ENCODE measurements at regions not wholly inside any gene's neighbourhood (a gene's known extent, or its start where the extent isn't known, plus 50 kb on each side); places are given as distances from the start of the nearest gene placed in this dataset.

DNA sequence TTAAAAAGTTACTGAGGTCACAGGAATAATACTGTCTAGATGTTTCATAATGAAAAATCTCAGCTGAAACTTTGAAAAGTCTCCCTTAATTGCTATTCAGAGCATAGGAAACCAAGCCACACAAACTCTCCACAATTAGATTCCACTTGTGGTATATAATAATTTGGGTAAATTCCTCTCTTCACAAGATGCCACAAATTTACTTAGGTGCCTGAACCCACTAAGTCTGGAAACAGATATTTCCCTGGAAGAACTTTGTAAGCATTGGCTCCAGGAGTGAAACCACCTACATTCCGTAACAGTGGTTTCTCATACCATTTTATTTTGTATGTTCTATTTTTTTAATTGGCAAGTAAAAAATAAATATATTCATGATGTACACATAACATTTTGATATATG is 493.4 kb downstream of the SEMA3D start:
- no peak for TF ChIP-seq EZH2phosphoT487 (IDR thresholded peaks at IDR 0.05; ENCODE audit: borderline replicate concordance)
- no peak for TF ChIP-seq CTCF (conservative IDR thresholded peaks at IDR 0.05; ENCODE audit: low read length)
- no peaks in the 10 kb centered on the region for H3K4me1 ChIP-seq (ENCODE audit: insufficient read depth, low read length, poor library complexity, severe bottlenecking)
- H3K9ac ChIP-seq (ENCODE audit: low read depth, low read length, poor library complexity, severe bottlenecking) = no peak overlapping the region

GRCh38 chr7:84688671-84689070 is 494.1 kb upstream of the SEMA3A start:
- H3K9me3 ChIP-seq (ENCODE audit: insufficient read depth, low read depth, low read length) = no peaks in the 10 kb centered on the region
- no peak overlapping the region for H3K9ac ChIP-seq (ENCODE audit: low read depth, low read length, poor library complexity, severe bottlenecking)
- no peaks in the 10 kb centered on the region for H3K79me2 ChIP-seq (ENCODE audit: insufficient read depth, low read length)
- no peaks in the 10 kb centered on the region for H4K20me1 ChIP-seq (ENCODE audit: insufficient read depth, low read length, poor library complexity, severe bottlenecking)
- TF ChIP-seq EZH2phosphoT487 (IDR thresholded peaks at IDR 0.05; ENCODE audit: borderline replicate concordance) (no peak), CTCF (conservative IDR thresholded peaks at IDR 0.05; ENCODE audit: low read length) (no peak)
- H3K36me3 ChIP-seq (ENCODE audit: insufficient read depth, low read length) = no peaks in the 10 kb centered on the region
- H2AFZ ChIP-seq (ENCODE audit: low read length) = no peak overlapping the region
- no peaks in the 10 kb centered on the region for H3F3A ChIP-seq (ENCODE audit: low read depth)
- H3K4me1 ChIP-seq (ENCODE audit: insufficient read depth, low read length, poor library complexity, severe bottlenecking) = no peaks in the 10 kb centered on the region
- no peak overlapping the region for H3K4me3 ChIP-seq (ENCODE audit: low read length, poor library complexity, severe bottlenecking)
- H3K9me2 ChIP-seq (replicated peaks; ENCODE audit: low read depth, low read length) = no peaks in the 10 kb centered on the region
- no peaks in the 10 kb centered on the region for H3K27me3 ChIP-seq (ENCODE audit: insufficient read depth, low read length, poor library complexity, severe bottlenecking)
- no peak overlapping the region for H3K4me2 ChIP-seq (ENCODE audit: low read depth, low read length, poor library complexity, severe bottlenecking)

More for the DNA sequence above, 493.4 kb downstream of the SEMA3D start:
- Histone ChIP-seq H3K4me2 (ENCODE audit: low read depth, low read length, poor library complexity, severe bottlenecking) (no peak overlapping the region), H3K4me3 (ENCODE audit: low read length, poor library complexity, severe bottlenecking) (no peak overlapping the region), H4K20me1 (ENCODE audit: insufficient read depth, low read length, poor library complexity, severe bottlenecking) (no peaks in the 10 kb centered on the region), H3K36me3 (ENCODE audit: insufficient read depth, low read length) (no peaks in the 10 kb centered on the region), H3K27me3 (ENCODE audit: insufficient read depth, low read length, poor library complexity, severe bottlenecking) (no peaks in the 10 kb centered on the region), H2AFZ (ENCODE audit: low read length) (no peak overlapping the region), H3K79me2 (ENCODE audit: insufficient read depth, low read length) (no peaks in the 10 kb centered on the region), H3K9me2 (replicated peaks; ENCODE audit: low read depth, low read length) (no peaks in the 10 kb centered on the region), H3F3A (ENCODE audit: low read depth) (no peaks in the 10 kb centered on the region), H3K9me3 (ENCODE audit: insufficient read depth, low read depth, low read length) (no peaks in the 10 kb centered on the region)

GRCh38 chr7:84686373-84686772 is 491.8 kb upstream of the SEMA3A start:
- H3K4me1 ChIP-seq (ENCODE audit: insufficient read depth, low read length, poor library complexity, severe bottlenecking) = no peaks in the 10 kb centered on the region

More at GRCh38 chr7:84686373-84686772, 491.8 kb upstream of the SEMA3A start:
- H3K9ac ChIP-seq (ENCODE audit: low read depth, low read length, poor library complexity, severe bottlenecking) = no peak overlapping the region
- H3K9me3 ChIP-seq (ENCODE audit: insufficient read depth, low read depth, low read length) = no peaks in the 10 kb centered on the region
- TF ChIP-seq CTCF (conservative IDR thresholded peaks at IDR 0.05; ENCODE audit: low read length) (no peak), EZH2phosphoT487 (IDR thresholded peaks at IDR 0.05; ENCODE audit: borderline replicate concordance) (no peak)
- H3K9me2 ChIP-seq (replicated peaks; ENCODE audit: low read depth, low read length) = no peaks in the 10 kb centered on the region
- H3F3A ChIP-seq (ENCODE audit: low read depth) = no peaks in the 10 kb centered on the region
- H3K4me3 ChIP-seq (ENCODE audit: low read length, poor library complexity, severe bottlenecking) = no peak overlapping the region
- H4K20me1 ChIP-seq (ENCODE audit: insufficient read depth, low read length, poor library complexity, severe bottlenecking) = no peaks in the 10 kb centered on the region
- no peak overlapping the region for H3K4me2 ChIP-seq (ENCODE audit: low read depth, low read length, poor library complexity, severe bottlenecking)
- no peaks in the 10 kb centered on the region for H3K79me2 ChIP-seq (ENCODE audit: insufficient read depth, low read length)
- H2AFZ ChIP-seq (ENCODE audit: low read length) = no peak overlapping the region
- no peaks in the 10 kb centered on the region for H3K27me3 ChIP-seq (ENCODE audit: insufficient read depth, low read length, poor library complexity, severe bottlenecking)
- H3K36me3 ChIP-seq (ENCODE audit: insufficient read depth, low read length) = no peaks in the 10 kb centered on the region

All from Loucy (cell line).